ENCODE measurements at regions not wholly inside any gene's neighbourhood (a gene's known extent, or its start where the extent isn't known, plus 50 kb on each side); places are given as distances from the start of the nearest gene placed in this dataset.

DNA sequence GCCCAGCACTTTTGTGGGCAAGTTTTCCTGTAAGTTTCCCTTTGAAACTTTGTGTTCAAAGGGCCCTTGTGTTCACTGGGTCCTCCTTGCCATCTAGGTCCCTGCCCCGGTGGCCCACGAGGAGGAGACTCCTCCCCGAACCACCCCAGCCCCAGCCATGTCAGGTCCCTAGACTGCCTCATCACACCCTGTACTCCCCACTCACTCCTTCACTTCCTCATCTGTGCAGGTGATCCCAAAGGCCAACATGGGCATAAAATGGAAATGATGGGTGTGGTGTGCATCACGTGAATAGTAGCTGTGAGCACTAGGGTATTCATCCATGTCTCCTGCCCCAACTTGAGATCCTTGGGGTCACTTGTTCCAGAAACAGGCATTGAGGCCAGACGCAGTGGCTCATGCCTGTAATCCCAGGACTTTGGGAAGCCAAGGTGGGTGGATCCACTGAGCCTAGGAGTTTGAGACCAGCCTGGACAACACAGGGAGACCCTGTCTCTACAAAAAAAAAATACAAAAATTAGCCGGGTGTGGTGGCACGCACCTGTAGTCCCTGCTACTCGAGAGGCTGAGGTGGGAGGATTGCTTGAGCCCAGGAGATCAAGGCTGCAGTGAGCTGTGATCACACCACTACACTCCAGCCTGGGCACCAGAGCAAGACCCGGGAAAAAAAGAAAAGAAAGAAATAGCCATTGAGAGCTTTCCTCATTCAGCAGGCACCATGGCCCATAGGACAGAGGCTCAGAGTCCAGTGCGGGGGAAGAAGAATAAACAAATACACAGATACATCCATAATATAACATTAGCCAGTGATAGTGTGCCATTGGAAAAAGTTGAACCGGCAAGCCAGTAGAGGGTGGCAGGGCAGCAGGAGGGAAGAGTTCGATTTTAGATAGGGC, 74.5 kb downstream of the KATNIP start:
- no peak for TF ChIP-seq EZH2 (IDR thresholded peaks at IDR 0.05; ENCODE audit: borderline replicate concordance, low read depth, low read length, poor library complexity, severe bottlenecking)
- TF ChIP-seq, protein P1, sequence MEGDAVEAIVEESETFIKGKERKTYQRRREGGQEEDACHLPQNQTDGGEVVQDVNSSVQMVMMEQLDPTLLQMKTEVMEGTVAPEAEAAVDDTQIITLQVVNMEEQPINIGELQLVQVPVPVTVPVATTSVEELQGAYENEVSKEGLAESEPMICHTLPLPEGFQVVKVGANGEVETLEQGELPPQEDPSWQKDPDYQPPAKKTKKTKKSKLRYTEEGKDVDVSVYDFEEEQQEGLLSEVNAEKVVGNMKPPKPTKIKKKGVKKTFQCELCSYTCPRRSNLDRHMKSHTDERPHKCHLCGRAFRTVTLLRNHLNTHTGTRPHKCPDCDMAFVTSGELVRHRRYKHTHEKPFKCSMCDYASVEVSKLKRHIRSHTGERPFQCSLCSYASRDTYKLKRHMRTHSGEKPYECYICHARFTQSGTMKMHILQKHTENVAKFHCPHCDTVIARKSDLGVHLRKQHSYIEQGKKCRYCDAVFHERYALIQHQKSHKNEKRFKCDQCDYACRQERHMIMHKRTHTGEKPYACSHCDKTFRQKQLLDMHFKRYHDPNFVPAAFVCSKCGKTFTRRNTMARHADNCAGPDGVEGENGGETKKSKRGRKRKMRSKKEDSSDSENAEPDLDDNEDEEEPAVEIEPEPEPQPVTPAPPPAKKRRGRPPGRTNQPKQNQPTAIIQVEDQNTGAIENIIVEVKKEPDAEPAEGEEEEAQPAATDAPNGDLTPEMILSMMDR (conservative IDR thresholded peaks at IDR 0.05; ENCODE audit: low read depth, low read length), result no peak

Measured in A673 (cell line).